Adrenal gland (tissue), 5 donors: ENCODE measurements at regions not wholly inside any gene's neighbourhood (a gene's known extent, or its start where the extent isn't known, plus 50 kb on each side); places are given as distances from the start of the nearest gene placed in this dataset.

Source experiments
- CTCF ChIP-seq, 6 experiments: fragments of 450-650 bp in 4 of 6; fragments of 200-600 bp in 2 of 6; sonication (generic) in 1 of 6; IDR thresholded peaks; 1 replicate in 5 of 6; 2 replicates in 1 of 6; pipeline versions ENCODE4 v1.5.1 to v1.8.0; 2016 to 2021; ENCODE audit warnings: antibody characterized with exemption in 6 of 6, mild to moderate bottlenecking in 2 of 6, moderate library complexity in 1 of 6
- POLR2A ChIP-seq, 2 donors: fragments of 450-650 bp; IDR thresholded peaks; one replicate each; pipeline ENCODE4 v1.6.1; 2017; ENCODE audit warnings: antibody characterized with exemption in 2 of 2, mild to moderate bottlenecking in 2 of 2, moderate library complexity in 1 of 2
- donor health status: DM: no; HTN: no; CAD: no.

- TF ChIP-seq CTCF (IDR thresholded peaks at IDR 0.05) (no peak), POLR2A (IDR thresholded peaks at IDR 0.05) (no peak)
Measured at GRCh38 chr18:27277554-27277953, 92.4 kb upstream of the CHST9 start.
